GM18499 (cell line): ENCODE measurements at regions not wholly inside any gene's neighbourhood (a gene's known extent, or its start where the extent isn't known, plus 50 kb on each side); places are given as distances from the start of the nearest gene placed in this dataset.

Source experiments
- ATAC-seq: cut with Tn5 transposase; IDR thresholded peaks from one replicate; pipeline ENCODE4 v1.9.1; 2021; ENCODE audit warnings: moderate number of reproducible peaks; ENCODE audit not compliant: insufficient read depth, unreplicated experiment

- ATAC-seq: no peak
These were observed 234.5 kb downstream of the SEC14L1 start for GRCh38 chr17:77375108-77375916.

- ATAC-seq: no peak
These were observed 235.3 kb downstream of the SEC14L1 start for GRCh38 chr17:77375917-77376651.

GRCh38 chr17:77376795-77377709, 236.3 kb downstream of the SEC14L1 start:
- no peak for ATAC-seq

- no peak for ATAC-seq
These were observed 237.0 kb downstream of the SEC14L1 start for GRCh38 chr17:77377710-77378235.

GRCh38 chr17:77378318-77379064, 237.7 kb downstream of the SEC14L1 start:
- ATAC-seq: no peak

- ATAC-seq: no peak
These were observed 238.3 kb downstream of the SEC14L1 start for GRCh38 chr17:77379065-77379428.

GRCh38 chr17:77379832-77380231, 239.1 kb downstream of the SEC14L1 start:
- ATAC-seq: no peak

- no peak for ATAC-seq
These were observed 239.8 kb downstream of the SEC14L1 start for GRCh38 chr17:77380395-77381184.

GRCh38 chr17:77381185-77381700, 240.5 kb downstream of the SEC14L1 start:
- ATAC-seq: no peak

GRCh38 chr17:77381731-77382130, 241.0 kb downstream of the SEC14L1 start:
- ATAC-seq: no peak

- ATAC-seq: no peak
These were observed 241.7 kb downstream of the SEC14L1 start for GRCh38 chr17:77382356-77382911.

- no peak for ATAC-seq
These were observed 242.3 kb downstream of the SEC14L1 start for GRCh38 chr17:77382966-77383612.

GRCh38 chr17:77383613-77384608, 243.1 kb downstream of the SEC14L1 start:
- ATAC-seq: no peak

- no peak for ATAC-seq
These were observed 245.2 kb downstream of the SEC14L1 start for GRCh38 chr17:77385750-77386501.

GRCh38 chr17:77386502-77387192, 245.9 kb downstream of the SEC14L1 start:
- no peak for ATAC-seq
